H1 (cell line): ENCODE measurements at regions not wholly inside any gene's neighbourhood (a gene's known extent, or its start where the extent isn't known, plus 50 kb on each side); places are given as distances from the start of the nearest gene placed in this dataset.

Experiments
- CTCF ChIA-PET: fragments of 300-600 bp; sonication (Branson Sonifier 250); formaldehyde crosslinking; loops from one replicate; lab custom pipeline; 2021; ENCODE audit not compliant: partially characterized antibody; lab: Charles Lee
- POLR2A ChIA-PET: fragments of 300-600 bp; sonication (Branson Sonifier 250); formaldehyde crosslinking; loops from one replicate; lab custom pipeline; 2021; ENCODE audit warnings: inconsistent platforms; ENCODE audit not compliant: partially characterized antibody; lab: Charles Lee
- DNase-seq, 2 experiments: peaks; one replicate each; pipeline versions ENCODE4 v3.0.0 to v3.0.0-alpha.2; 2010 to 2022; ENCODE audit warnings: low spot score in 2 of 2, low read depth in 1 of 2, mixed read lengths in 1 of 2
- FAIRE-seq: peaks from 2 replicates; lab custom pipeline; 2011; peaks lifted over from hg19 to GRCh38; lab: Jason Lieb, UNC
- H2AFZ ChIP-seq: 2 replicates; pipeline ENCODE4 v1.8.1; 2012; ENCODE audit warnings: low read length, inconsistent platforms
- H2AK5ac ChIP-seq: 2 replicates; pipeline ENCODE4 v1.6.1; 2013; ENCODE audit warnings: low read depth, low read length
- H2BK120ac ChIP-seq: replicated peaks from 2 replicates; pipeline ENCODE3; 2013; ENCODE audit warnings: low read depth, low read length, inconsistent platforms
- H2BK12ac ChIP-seq: 2 replicates; pipeline ENCODE4 v1.6.1; 2013; ENCODE audit warnings: low read depth, low read length
- H2BK15ac ChIP-seq: 2 replicates; pipeline ENCODE4 v1.6.1; 2013; ENCODE audit warnings: low read length
- H2BK20ac ChIP-seq: 2 replicates; pipeline ENCODE4 v1.6.1; 2013; ENCODE audit warnings: low read length
- H2BK5ac ChIP-seq: 2 replicates; pipeline ENCODE4 v1.6.1; 2013; ENCODE audit warnings: low read depth, low read length
- H3K14ac ChIP-seq: 2 replicates; pipeline ENCODE4 v1.6.1; 2013; ENCODE audit warnings: inconsistent platforms; ENCODE audit not compliant: insufficient read length
- H3K18ac ChIP-seq: 2 replicates; pipeline ENCODE4 v1.6.1; 2013; ENCODE audit warnings: low read length; ENCODE audit errors: extremely low read depth
- H3K23ac ChIP-seq: 2 replicates; pipeline ENCODE4 v1.6.1; 2013; ENCODE audit warnings: inconsistent platforms; ENCODE audit not compliant: insufficient read length
- H3K23me2 ChIP-seq: 2 replicates; pipeline ENCODE4 v1.6.1; 2013; ENCODE audit warnings: low read depth, low read length
- H3K27ac ChIP-seq: 2 replicates; pipeline ENCODE4 v1.6.1; 2011; ENCODE audit warnings: low read depth, low read length, inconsistent platforms
- H3K27me3 ChIP-seq, 4 experiments: replicated peaks in 1 of 4; 1 replicate in 1 of 4; 2 replicates in 3 of 4; pipeline versions ENCODE4 v1.6.1 to v1.8.1; 2011 to 2013; ENCODE audit warnings: low read length in 3 of 4, mild to moderate bottlenecking in 3 of 4, inconsistent platforms in 2 of 4, mixed read lengths in 2 of 4, moderate library complexity in 1 of 4; ENCODE audit not compliant: control insufficient read depth in 3 of 4, insufficient read depth in 3 of 4; ENCODE audit errors: extremely low read depth in 1 of 4
- H3K36me3 ChIP-seq, 4 experiments: 2 replicates each; pipeline versions ENCODE4 v1.6.1 to v1.8.1; 2011 to 2013; ENCODE audit warnings: mild to moderate bottlenecking in 4 of 4, low read length in 3 of 4, moderate library complexity in 2 of 4, control low read depth in 1 of 4, inconsistent platforms in 1 of 4; ENCODE audit not compliant: insufficient read depth in 4 of 4, control insufficient read depth in 2 of 4
- H3K4ac ChIP-seq: replicated peaks from 2 replicates; pipeline ENCODE3; 2013; ENCODE audit warnings: low read length, low read depth, mixed read lengths, inconsistent platforms; ENCODE audit not compliant: insufficient read length
- H3K4me1 ChIP-seq, 4 experiments: replicated peaks in 1 of 4; 1 replicate in 1 of 4; 2 replicates in 3 of 4; pipeline versions ENCODE4 v1.6.1 to v1.8.1; 2011 to 2013; ENCODE audit warnings: low read length in 3 of 4, inconsistent platforms in 2 of 4, mixed read lengths in 1 of 4; ENCODE audit not compliant: insufficient read depth in 4 of 4, control insufficient read depth in 3 of 4
- H3K4me2 ChIP-seq, 2 experiments: 2 replicates each; pipeline versions ENCODE4 v1.6.1 to v1.8.1; 2011 to 2013; ENCODE audit warnings: low read depth in 2 of 2, low read length in 2 of 2, control low read depth in 1 of 2, inconsistent platforms in 1 of 2, mild to moderate bottlenecking in 1 of 2; ENCODE audit not compliant: insufficient read depth in 1 of 2
- H3K4me3 ChIP-seq, 4 experiments: fragments of 200-600, 300-600 bp in 1 of 4; sonication (generic), shearing (Covaris generic), sonication (Bioruptor Twin) in 1 of 4; 2 replicates each; pipeline versions ENCODE4 v1.5.1 to v1.8.1; 2011 to 2016; ENCODE audit warnings: low read length in 4 of 4, low read depth in 3 of 4, control low read depth in 2 of 4, inconsistent platforms in 2 of 4, mild to moderate bottlenecking in 2 of 4, mixed read lengths in 1 of 4, moderate library complexity in 1 of 4; ENCODE audit not compliant: insufficient read depth in 2 of 4; ENCODE audit errors: extremely low read depth in 1 of 4
- H3K56ac ChIP-seq: replicated peaks from 2 replicates; pipeline ENCODE3; 2013; ENCODE audit warnings: low read depth, mild to moderate bottlenecking, mixed read lengths, low read length, inconsistent platforms; ENCODE audit not compliant: insufficient read length
- H3K79me1 ChIP-seq: 2 replicates; pipeline ENCODE4 v1.6.1; 2013; ENCODE audit warnings: low read depth, low read length, control low read depth
- H3K79me2 ChIP-seq, 2 experiments: 2 replicates each; pipeline versions ENCODE4 v1.6.1 to v1.8.1; 2012 to 2013; ENCODE audit warnings: low read length in 2 of 2, mild to moderate bottlenecking in 2 of 2, inconsistent platforms in 1 of 2; ENCODE audit not compliant: insufficient read depth in 2 of 2, control insufficient read depth in 1 of 2
- H3K9ac ChIP-seq, 4 experiments: replicated peaks in 1 of 4; 1 replicate in 1 of 4; 2 replicates in 3 of 4; pipeline versions ENCODE4 v1.6.1 to v1.8.1; 2011 to 2013; ENCODE audit warnings: low read depth in 3 of 4, low read length in 3 of 4, control low read depth in 2 of 4, mild to moderate bottlenecking in 2 of 4, moderate library complexity in 2 of 4, inconsistent platforms in 1 of 4; ENCODE audit errors: extremely low read depth in 1 of 4
- H3K9me3 ChIP-seq, 2 experiments: 2 replicates each; pipeline versions ENCODE4 v1.6.1 to v1.8.1; 2012 to 2013; ENCODE audit warnings: mild to moderate bottlenecking in 2 of 2, moderate library complexity in 2 of 2, control low read depth in 1 of 2, inconsistent platforms in 1 of 2, low read depth in 1 of 2, low read length in 1 of 2, mixed read lengths in 1 of 2; ENCODE audit not compliant: insufficient read depth in 2 of 2
- H4K20me1 ChIP-seq, 2 experiments: replicated peaks in 1 of 2; 2 replicates each; pipeline versions ENCODE3 to v1.8.1; 2011 to 2013; ENCODE audit warnings: inconsistent platforms in 2 of 2, low read length in 2 of 2, mild to moderate bottlenecking in 1 of 2; ENCODE audit not compliant: insufficient read depth in 2 of 2, control insufficient read depth in 1 of 2
- H4K5ac ChIP-seq: 2 replicates; pipeline ENCODE4 v1.6.1; 2013; ENCODE audit warnings: low read length, low read depth, mixed read lengths, inconsistent platforms; ENCODE audit not compliant: insufficient read length
- H4K8ac ChIP-seq: 2 replicates; pipeline ENCODE4 v1.8.0; 2013; ENCODE audit warnings: mild to moderate bottlenecking, moderate library complexity, low read length, inconsistent platforms; ENCODE audit not compliant: insufficient read depth; ENCODE audit errors: extremely low read depth
- H4K91ac ChIP-seq: replicated peaks from 2 replicates; pipeline ENCODE3; 2013; ENCODE audit warnings: low read length, mixed read lengths, inconsistent platforms; ENCODE audit not compliant: insufficient read length
- CREB1 ChIP-seq: IDR thresholded peaks from 2 replicates; pipeline ENCODE4 v1.6.1; 2012; ENCODE audit warnings: inconsistent platforms
- TAF1 ChIP-seq: IDR thresholded peaks from 2 replicates; pipeline ENCODE4 v1.6.1; 2011; ENCODE audit warnings: mild to moderate bottlenecking, low read depth, low read length
- whole genome bisulfite sequencing, 2 experiments: shearing (Covaris generic) in 1 of 2; methylation state at CpG; one replicate each; pipeline versions ENCODE4 v1.1.6 to v1.1.7; 2013 to 2015; ENCODE audit warnings: low lambda C conversion rate in 2 of 2, mixed read lengths in 2 of 2, inconsistent platforms in 1 of 2, low coverage in 1 of 2, missing lambda C conversion rate in 1 of 2; ENCODE audit not compliant: insufficient replicate concordance in 2 of 2, insufficient coverage in 1 of 2, insufficient read length in 1 of 2; ENCODE audit errors: extremely low coverage in 1 of 2, missing lambda C conversion rate in 1 of 2; 5-methylcytosine and 5-hydroxymethylcytosine counted together

- no peak for FAIRE-seq
Measured at GRCh38 chr14:71355324-71356201, 448.3 kb downstream of the PCNX1 start.

More at GRCh38 chr14:71355324-71356201, 448.3 kb downstream of the PCNX1 start:
- Histone ChIP-seq H4K5ac (no peak overlapping the region), H2BK120ac (no peak overlapping the region), H3K79me1 (peaks cover 4% of the 10 kb centered on the region), H3K14ac (no peak overlapping the region), H2BK12ac (no peak overlapping the region), H3K23ac (no peak overlapping the region), H4K8ac (no peak overlapping the region), H3K23me2 (no peaks in the 10 kb centered on the region), H3K18ac (no peak overlapping the region), H3K9me3 (no peaks in the 10 kb centered on the region), H3K27ac (no peak overlapping the region), H3K56ac (no peak overlapping the region), H3K27me3 (no peaks in the 10 kb centered on the region), H2AFZ (no peak overlapping the region), H3K79me2 (peaks cover 0 to 93% of the 10 kb centered on the region in 2 experiments), H2AK5ac (no peak overlapping the region), H2BK15ac (no peak overlapping the region), H2BK20ac (no peak overlapping the region), H4K20me1 (peaks cover 0 to 3% of the 10 kb centered on the region in 2 experiments), H4K91ac (no peak overlapping the region), H2BK5ac (no peak overlapping the region), H3K4me2 (no peak overlapping the region), H3K4me3 (no peak overlapping the region), H3K4ac (no peak overlapping the region), H3K36me3 (no peaks in the 10 kb centered on the region), H3K4me1 (peaks cover 1 to 11% (median 2%) of the 10 kb centered on the region in 4 experiments; a peak in 4 of 7 replicates), H3K9ac (no peak overlapping the region)
- 80% methylated on average over 5 of the region's 5 CpGs; no CpG with 5 or more reads in 1 of the 2 experiments for WGBS, 2 experiments
- DNase-seq, result no peak
- CTCF ChIA-PET, result interaction anchor here (1.0 to 1.2 kb wide), 3 partner anchors 180 to 397 kb away, joined by 3 to 4 read pairs (median 3); no protein-coding TSS in a partner anchor
- TF ChIP-seq TAF1 (no peak), CREB1 (no peak)
- POLR2A ChIA-PET, result no interaction called here
